Smooth muscle cell (in vitro differentiated cells): ENCODE measurements at regions not wholly inside any gene's neighbourhood (a gene's known extent, or its start where the extent isn't known, plus 50 kb on each side); places are given as distances from the start of the nearest gene placed in this dataset.

Experiments
- DNase-seq: peaks from one replicate; lab custom pipeline; 2025; ENCODE audit not compliant: unreplicated experiment; lab: John Stamatoyannopoulos, UW
- H2AFZ ChIP-seq: fragments of 200-600 bp; sonication (generic); 2 replicates; pipeline ENCODE4 v1.6.0; 2016; ENCODE audit warnings: antibody characterized with exemption, low read depth, mild to moderate bottlenecking
- H3F3A ChIP-seq: fragments of 200-600 bp; sonication (generic); 2 replicates; pipeline ENCODE4 v1.6.0; 2017; ENCODE audit warnings: antibody characterized with exemption, low read depth
- H3K27ac ChIP-seq: fragments of 200-600 bp; sonication (generic); 2 replicates; pipeline ENCODE4 v1.5.1; 2016; ENCODE audit warnings: low read depth, mild to moderate bottlenecking
- H3K27me3 ChIP-seq: fragments of 200-600 bp; sonication (generic); 2 replicates; pipeline ENCODE4 v1.6.1; 2016; ENCODE audit warnings: low read depth, mild to moderate bottlenecking
- H3K36me3 ChIP-seq: fragments of 200-600 bp; sonication (generic); 2 replicates; pipeline ENCODE4 v1.5.1; 2016; ENCODE audit warnings: low read depth
- H3K4me1 ChIP-seq: fragments of 200-600 bp; sonication (generic); 2 replicates; pipeline ENCODE4 v1.5.1; 2016; ENCODE audit warnings: low read depth
- H3K4me2 ChIP-seq: fragments of 200-600 bp; sonication (generic); 2 replicates; pipeline ENCODE4 v1.6.0; 2016; ENCODE audit warnings: mild to moderate bottlenecking
- H3K4me3 ChIP-seq: fragments of 200-600 bp; sonication (generic); 2 replicates; pipeline ENCODE4 v1.5.1; 2016; ENCODE audit warnings: mild to moderate bottlenecking
- H3K79me2 ChIP-seq: fragments of 200-600 bp; sonication (generic); 2 replicates; pipeline ENCODE4 v1.6.0; 2016; ENCODE audit warnings: low read depth, mild to moderate bottlenecking
- H3K9ac ChIP-seq: fragments of 200-600 bp; sonication (generic); 2 replicates; pipeline ENCODE4 v1.6.0; 2016; ENCODE audit warnings: low read depth
- H3K9me3 ChIP-seq: fragments of 200-600 bp; sonication (generic); replicated peaks from 2 replicates; pipeline ENCODE4 v1.5.1; 2016; ENCODE audit warnings: low read depth
- H4K20me1 ChIP-seq: fragments of 200-600 bp; sonication (generic); 2 replicates; pipeline ENCODE4 v1.6.0; 2016; ENCODE audit warnings: low read depth
- CTCF ChIP-seq: fragments of 200-600 bp; sonication (generic); IDR thresholded peaks from 2 replicates; pipeline ENCODE4 v1.5.1; 2017; ENCODE audit warnings: borderline replicate concordance, mild to moderate bottlenecking, antibody characterized with exemption; ENCODE audit not compliant: insufficient read depth, poor library complexity, severe bottlenecking
- WGBS: methylation state at CpG from one replicate; pipeline ENCODE4 v1.1.7; 2016; ENCODE audit warnings: low lambda C conversion rate; 5-methylcytosine and 5-hydroxymethylcytosine counted together

GRCh38 chr11:91230647-91231046, 994.0 kb upstream of the FAT3 start:
- Histone ChIP-seq H3K27ac (no peak overlapping the region), H3K4me3 (no peak overlapping the region), H3K4me2 (no peak overlapping the region), H4K20me1 (no peaks in the 10 kb centered on the region), H3K9ac (no peak overlapping the region), H3K27me3 (no peaks in the 10 kb centered on the region), H3K36me3 (no peaks in the 10 kb centered on the region), H3K4me1 (no peaks in the 10 kb centered on the region), H2AFZ (no peak overlapping the region), H3K79me2 (no peaks in the 10 kb centered on the region), H3K9me3 (no peaks in the 10 kb centered on the region), H3F3A (no peaks in the 10 kb centered on the region)
- no peak for DNase-seq
- TF ChIP-seq CTCF, result no peak

- no peaks in the 10 kb centered on the region for H4K20me1 ChIP-seq
Observed at GRCh38 chr11:91222830-91223229, 1000.0 kb upstream of the CHORDC1 start.

DNA sequence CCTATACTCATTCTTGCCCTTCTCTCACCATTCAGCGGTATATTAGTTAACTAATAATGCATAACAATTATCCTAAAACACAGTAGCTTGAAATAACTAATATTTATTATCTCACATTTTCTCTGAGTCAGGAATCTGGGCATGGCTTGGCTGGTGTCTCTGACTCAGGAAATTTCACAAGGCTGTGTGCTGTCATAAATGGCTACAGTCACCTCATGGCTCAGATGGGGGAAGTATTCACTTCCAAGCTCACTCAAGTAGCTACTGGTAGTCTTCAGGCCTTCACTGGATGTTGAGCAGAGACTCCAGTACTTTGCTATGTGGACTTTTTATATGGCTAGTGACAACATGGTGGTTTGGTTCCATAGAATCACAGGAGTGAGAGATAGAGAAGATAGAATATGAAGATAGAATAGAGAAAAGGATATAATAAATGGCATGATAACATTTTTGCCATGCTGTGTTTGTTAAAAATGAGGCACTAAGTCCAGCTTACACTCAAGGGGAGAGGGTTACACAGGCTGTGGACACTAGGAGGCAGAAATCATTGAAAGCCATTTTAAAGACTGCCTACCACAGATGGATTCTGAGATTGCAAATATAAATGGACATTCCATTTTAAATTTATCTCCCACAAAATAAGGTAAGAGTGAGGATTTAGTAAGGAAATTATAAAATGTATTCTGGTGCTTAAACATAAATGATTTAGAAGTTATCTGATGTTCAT, 997.8 kb upstream of the CHORDC1 start:
- Histone ChIP-seq H3K27me3 (no peaks in the 10 kb centered on the region), H2AFZ (no peak overlapping the region), H3K9ac (no peak overlapping the region), H4K20me1 (no peaks in the 10 kb centered on the region), H3K27ac (peak overlapping the region; percentile 41), H3F3A (no peaks in the 10 kb centered on the region), H3K36me3 (no peaks in the 10 kb centered on the region), H3K79me2 (no peaks in the 10 kb centered on the region), H3K4me3 (no peak overlapping the region), H3K4me2 (peak overlapping the region; percentile 23), H3K4me1 (no peaks in the 10 kb centered on the region), H3K9me3 (no peaks in the 10 kb centered on the region)
- 0% methylated on average over 1 of the region's 1 CpG for WGBS
- no peak for DNase-seq
- TF ChIP-seq CTCF, result no peak

More at GRCh38 chr11:91222830-91223229, 1000.0 kb upstream of the CHORDC1 start:
- WGBS, result 75% methylated on average over 1 of the region's 1 CpG
- no peak overlapping the region for H3K27ac ChIP-seq
- H3K27me3 ChIP-seq, result no peaks in the 10 kb centered on the region
- TF ChIP-seq CTCF, result no peak
- H3K9ac ChIP-seq, result no peak overlapping the region
- H3F3A ChIP-seq, result no peaks in the 10 kb centered on the region
- H3K4me2 ChIP-seq, result no peak overlapping the region
- H2AFZ ChIP-seq, result no peak overlapping the region
- DNase-seq, result no peak
- H3K79me2 ChIP-seq, result no peaks in the 10 kb centered on the region
- no peaks in the 10 kb centered on the region for H3K36me3 ChIP-seq
- no peaks in the 10 kb centered on the region for H3K4me1 ChIP-seq
- no peak overlapping the region for H3K4me3 ChIP-seq
- H3K9me3 ChIP-seq, result no peaks in the 10 kb centered on the region

DNA sequence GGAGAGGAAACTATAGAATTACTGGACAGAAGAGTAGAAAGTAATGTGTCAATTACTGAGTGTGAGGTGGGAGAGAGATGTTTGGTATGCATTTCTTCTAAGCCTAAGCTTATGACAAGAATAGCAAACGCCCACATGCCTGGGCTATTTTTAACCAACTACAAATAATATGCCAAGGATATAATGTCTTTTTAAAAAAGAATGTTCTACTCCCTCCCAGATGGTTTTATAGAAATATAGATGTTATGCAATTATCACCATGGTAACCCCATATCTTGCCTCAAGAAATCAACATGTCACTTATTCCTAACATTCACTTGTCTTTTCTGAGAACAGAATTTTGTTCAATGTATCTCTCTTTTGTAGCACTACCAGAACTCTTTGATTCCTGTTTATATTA, 996.7 kb upstream of the CHORDC1 start:
- peak overlapping the region; percentile 41 for H3K27ac ChIP-seq
- no peak for TF ChIP-seq CTCF
- no peaks in the 10 kb centered on the region for H3K4me1 ChIP-seq
- H4K20me1 ChIP-seq, result no peaks in the 10 kb centered on the region
- no peak overlapping the region for H2AFZ ChIP-seq
- peak overlapping the region; percentile 23 for H3K4me2 ChIP-seq
- no peaks in the 10 kb centered on the region for H3K36me3 ChIP-seq
- no peak overlapping the region for H3K9ac ChIP-seq
- H3K27me3 ChIP-seq, result no peaks in the 10 kb centered on the region
- WGBS, result 61% methylated on average over 1 of the region's 1 CpG
- DNase-seq, result no peak
- H3K9me3 ChIP-seq, result no peaks in the 10 kb centered on the region
- H3K79me2 ChIP-seq, result no peaks in the 10 kb centered on the region
- no peak overlapping the region for H3K4me3 ChIP-seq
- no peaks in the 10 kb centered on the region for H3F3A ChIP-seq
